ENCODE measurements at regions not wholly inside any gene's neighbourhood (a gene's known extent, or its start where the extent isn't known, plus 50 kb on each side); places are given as distances from the start of the nearest gene placed in this dataset.

DNA sequence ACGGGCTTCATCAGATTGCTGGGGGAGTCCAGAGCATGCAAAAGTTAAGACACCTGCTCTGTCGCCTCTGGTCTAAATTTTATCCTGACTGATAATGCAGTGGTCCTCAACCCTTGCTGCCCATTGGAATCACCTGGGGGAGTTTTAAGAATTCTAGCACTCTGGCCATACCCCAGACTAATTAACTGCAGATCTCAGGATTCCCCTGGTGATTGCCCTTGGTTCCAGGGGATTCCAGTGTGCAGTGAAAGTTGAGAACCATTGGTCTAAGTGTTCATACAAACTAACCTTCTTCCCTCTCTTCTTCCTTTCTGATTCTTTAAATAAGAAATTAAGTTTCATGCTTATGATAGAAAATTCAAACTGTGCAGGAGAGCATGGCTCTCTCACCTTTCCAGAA, 105.7 kb upstream of the MGAT5 start:
- Histone ChIP-seq H3K4me3 (no peak overlapping the region), H3K4me1 (peaks cover 28% of the 10 kb centered on the region), H3K9me3 (no peaks in the 10 kb centered on the region), H3K27ac (no peak overlapping the region), H3K27me3 (no peaks in the 10 kb centered on the region), H3K36me3 (replicated peaks in 1 of 2; ENCODE audit: insufficient read depth in 1 of 2, low read depth in 2 of 2) (no peaks in the 10 kb centered on the region)
- DNase-seq (no peak), ATAC-seq (no peak)
- no peak for TF ChIP-seq POLR2A (IDR thresholded peaks at IDR 0.05)
- no peak for TF ChIP-seq CTCF (IDR thresholded peaks at IDR 0.05)
- intact Hi-C loops (cut with DNase I): no loop called here
- WGBS, 2 donors: 74 to 81% methylated on average over 2 of the region's 2 CpGs

DNA sequence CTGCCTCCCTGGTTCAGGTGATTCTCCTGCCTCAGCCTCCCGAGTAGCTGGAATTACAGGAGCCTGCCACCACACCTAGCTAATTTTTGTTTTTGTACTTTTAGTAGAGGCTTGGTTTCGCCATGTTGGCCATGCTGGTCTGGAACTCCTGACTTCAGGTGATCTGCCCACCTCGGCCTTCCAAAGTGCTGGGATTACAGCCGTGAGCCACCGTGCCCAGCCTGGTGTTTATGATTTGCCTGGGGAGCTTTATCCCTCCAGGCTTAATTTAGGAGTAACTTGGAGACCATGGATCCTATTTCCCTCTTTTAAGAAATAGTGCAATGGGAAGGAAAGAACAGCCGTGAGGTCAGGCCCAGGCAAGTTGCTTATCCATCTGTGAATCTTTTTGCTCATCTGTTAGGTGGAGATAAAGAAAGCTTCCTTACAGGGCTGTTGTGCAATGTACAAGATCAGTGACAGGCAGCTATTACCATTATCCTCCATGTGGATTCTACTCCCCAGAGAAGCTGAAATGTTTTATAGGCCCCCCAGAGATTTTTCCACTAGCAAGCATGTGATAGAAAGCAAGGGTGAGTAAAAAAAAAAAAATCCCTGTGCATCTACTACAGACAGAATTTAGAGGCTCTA, 104.9 kb upstream of the MGAT5 start:
- no peak overlapping the region for H3K27ac ChIP-seq
- intact Hi-C loops (cut with DNase I): no loop called here
- no peak overlapping the region for H3K4me3 ChIP-seq
- DNase-seq (no peak), ATAC-seq (no peak)
- H3K36me3 ChIP-seq (replicated peaks in 1 of 2; ENCODE audit: insufficient read depth in 1 of 2, low read depth in 2 of 2): no peaks in the 10 kb centered on the region
- H3K27me3 ChIP-seq: no peaks in the 10 kb centered on the region
- 90 to 94% methylated on average over 3 to 6 of the region's 6 CpGs for WGBS, 2 donors
- H3K4me1 ChIP-seq: peaks cover 20% of the 10 kb centered on the region
- TF ChIP-seq POLR2A (IDR thresholded peaks at IDR 0.05) (no peak), CTCF (IDR thresholded peaks at IDR 0.05) (no peak)
- H3K9me3 ChIP-seq: no peaks in the 10 kb centered on the region

GRCh38 chr2:134149904-134150303, 104.0 kb upstream of the MGAT5 start:
- Histone ChIP-seq H3K9me3 (no peaks in the 10 kb centered on the region), H3K4me3 (no peak overlapping the region), H3K4me1 (peaks cover 12% of the 10 kb centered on the region), H3K27ac (no peak overlapping the region), H3K36me3 (replicated peaks in 1 of 2; ENCODE audit: insufficient read depth in 1 of 2, low read depth in 2 of 2) (no peaks in the 10 kb centered on the region), H3K27me3 (no peaks in the 10 kb centered on the region)
- no peak for ATAC-seq
- no peak for DNase-seq
- intact Hi-C loops (cut with DNase I): no loop called here
- 13 to 41% methylated on average over 1 of the region's 1 CpG for WGBS, 2 donors
- no peak for TF ChIP-seq CTCF (IDR thresholded peaks at IDR 0.05)
- TF ChIP-seq POLR2A (IDR thresholded peaks at IDR 0.05): no peak

DNA sequence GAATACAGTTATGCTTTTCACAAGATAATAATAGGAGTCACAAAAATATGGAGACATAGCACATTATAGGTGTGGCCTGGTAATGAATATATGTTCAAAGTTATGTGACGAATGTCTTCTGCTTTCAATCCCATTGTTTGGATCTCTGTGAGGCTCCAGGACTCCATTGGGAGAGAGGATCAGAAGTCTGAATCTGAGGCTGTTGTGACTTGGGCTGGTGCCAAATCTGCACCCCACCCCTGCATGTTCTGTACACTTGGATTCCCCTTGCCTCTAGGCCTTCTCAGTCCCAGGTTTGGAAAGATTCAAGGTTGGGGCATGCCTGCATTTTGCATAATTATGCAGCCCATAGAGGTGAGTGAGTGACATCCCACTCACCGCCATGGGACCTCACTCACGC, 103.1 kb upstream of the MGAT5 start:
- DNase-seq (no peak), ATAC-seq (no peak)
- intact Hi-C loops (cut with DNase I): no loop called here
- Histone ChIP-seq H3K4me3 (no peak overlapping the region), H3K4me1 (peaks cover 11% of the 10 kb centered on the region), H3K36me3 (replicated peaks in 1 of 2; ENCODE audit: insufficient read depth in 1 of 2, low read depth in 2 of 2) (no peaks in the 10 kb centered on the region), H3K9me3 (no peaks in the 10 kb centered on the region), H3K27ac (no peak overlapping the region), H3K27me3 (no peaks in the 10 kb centered on the region)
- no peak for TF ChIP-seq CTCF (IDR thresholded peaks at IDR 0.05)
- TF ChIP-seq POLR2A (IDR thresholded peaks at IDR 0.05): no peak
- WGBS, 2 donors: 95 to 100% methylated on average over 3 of the region's 3 CpGs
